HT1080 (cell line): ENCODE measurements at regions not wholly inside any gene's neighbourhood (a gene's known extent, or its start where the extent isn't known, plus 50 kb on each side); places are given as distances from the start of the nearest gene placed in this dataset.
"Not testable (repeated sequence)": the region's sequence is repeated elsewhere in the genome, so short reads cannot be mapped to it uniquely, and the experiment has no call there.

Experiments used
- DNase-seq: peaks from one replicate; pipeline ENCODE4 v3.0.0-alpha.2; 2015; ENCODE audit warnings: low read depth

DNA sequence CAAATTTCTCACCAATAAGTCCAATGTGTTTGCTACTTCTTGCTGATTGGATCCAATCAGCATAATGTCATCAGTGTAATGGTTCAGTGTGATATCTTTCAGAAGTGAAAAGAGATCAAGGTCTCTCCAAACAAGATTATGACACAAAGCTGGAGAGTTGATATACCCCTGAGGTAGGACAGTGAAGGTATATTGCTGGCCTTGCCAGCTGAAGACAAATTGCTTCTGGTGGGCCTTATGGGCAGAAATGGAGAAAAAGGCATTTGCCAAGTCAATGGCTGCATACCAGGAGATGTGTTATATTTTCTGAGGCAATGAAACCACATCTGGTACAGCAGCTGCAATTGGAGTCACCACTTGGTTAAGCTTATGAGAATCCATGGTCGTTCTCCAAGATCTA lies 131.7 kb upstream of the PCBD1 start:
- DNase-seq, result not testable (repeated sequence)

DNA sequence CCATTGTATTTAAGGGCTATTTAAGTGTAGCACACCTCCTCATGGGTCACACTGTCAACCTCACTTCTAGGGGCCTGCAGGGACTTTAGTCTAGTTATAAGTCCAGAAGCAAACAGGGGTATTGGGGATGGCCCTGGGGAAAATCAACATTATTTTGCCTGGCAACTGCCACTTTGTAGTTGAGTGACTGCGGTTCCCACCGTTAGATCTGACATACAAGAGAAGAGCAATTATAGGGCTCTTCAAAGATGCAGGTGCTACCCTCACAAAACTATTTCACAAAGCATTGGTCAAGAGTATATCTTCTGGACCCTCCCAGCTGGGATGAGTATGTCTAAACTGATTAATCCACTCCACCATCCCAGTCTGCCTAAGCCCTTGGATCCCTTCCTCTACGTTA lies 133.0 kb upstream of the PCBD1 start:
- DNase-seq, result no peak

DNA sequence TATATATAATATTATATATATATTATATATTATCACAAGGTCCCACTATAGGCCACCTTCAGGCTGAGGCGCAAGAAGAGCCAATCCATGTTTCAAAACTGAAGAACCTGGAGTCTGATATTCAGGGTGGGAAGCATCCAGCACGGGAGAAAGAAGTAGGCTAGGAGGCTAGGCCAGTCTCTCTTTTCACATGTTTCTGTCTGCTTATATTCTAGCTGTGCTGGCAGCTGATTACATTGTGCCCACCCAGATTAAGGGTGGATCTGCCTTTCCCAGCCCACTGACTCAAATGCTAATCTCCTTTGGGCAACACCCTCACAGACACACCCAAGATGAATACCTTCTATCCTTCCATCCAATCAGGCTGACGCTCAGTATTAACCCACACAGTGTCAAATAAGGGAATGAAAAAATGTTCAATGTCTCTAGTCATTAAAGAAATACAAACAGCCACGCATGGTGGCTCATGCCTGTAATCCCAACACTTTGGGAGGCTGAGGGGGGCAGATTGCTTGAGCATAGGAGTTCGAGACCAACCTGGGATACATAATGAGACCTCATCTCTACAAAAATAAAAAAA lies 135.4 kb upstream of the PCBD1 start:
- DNase-seq, result no peak

DNA sequence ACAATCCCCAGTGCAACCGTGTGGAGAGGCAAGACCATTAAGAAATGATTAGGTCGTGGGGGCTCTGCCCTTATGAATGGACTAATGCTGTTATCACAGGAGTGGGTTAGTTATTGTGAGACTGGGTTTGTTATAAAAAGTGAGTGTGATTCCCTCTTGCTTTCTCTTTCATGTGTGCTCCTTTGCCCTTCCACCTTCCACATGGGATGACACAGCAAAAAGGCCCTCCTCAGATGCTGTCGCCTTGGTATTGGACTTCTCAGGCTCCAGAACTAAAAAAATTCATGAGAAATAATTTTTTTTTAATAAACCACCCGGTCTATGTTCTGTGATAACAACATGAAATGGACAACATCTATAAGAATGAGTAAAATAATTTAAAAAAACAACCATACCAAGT lies 136.1 kb upstream of the PCBD1 start:
- DNase-seq, result no peak

DNA sequence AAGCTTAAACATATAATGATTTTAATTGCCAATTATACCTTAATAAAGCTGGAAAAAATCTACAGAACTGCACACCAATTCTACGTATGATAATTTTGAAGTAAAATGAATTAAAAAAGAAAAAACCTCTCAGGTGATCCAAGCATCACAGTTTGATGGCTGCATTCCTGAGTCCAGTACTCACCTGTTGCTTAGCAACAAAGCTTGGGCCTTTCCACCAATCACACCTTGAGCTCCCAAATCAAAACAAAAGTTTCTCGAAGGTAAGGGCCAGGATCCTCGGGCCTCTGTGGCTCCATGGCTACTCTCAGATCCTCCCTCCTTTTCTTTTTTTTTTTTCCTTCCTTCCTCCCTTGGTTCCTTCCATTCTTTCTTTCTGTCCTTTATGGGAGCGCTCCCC lies 137.2 kb upstream of the PCBD1 start:
- DNase-seq, result no peak

DNA sequence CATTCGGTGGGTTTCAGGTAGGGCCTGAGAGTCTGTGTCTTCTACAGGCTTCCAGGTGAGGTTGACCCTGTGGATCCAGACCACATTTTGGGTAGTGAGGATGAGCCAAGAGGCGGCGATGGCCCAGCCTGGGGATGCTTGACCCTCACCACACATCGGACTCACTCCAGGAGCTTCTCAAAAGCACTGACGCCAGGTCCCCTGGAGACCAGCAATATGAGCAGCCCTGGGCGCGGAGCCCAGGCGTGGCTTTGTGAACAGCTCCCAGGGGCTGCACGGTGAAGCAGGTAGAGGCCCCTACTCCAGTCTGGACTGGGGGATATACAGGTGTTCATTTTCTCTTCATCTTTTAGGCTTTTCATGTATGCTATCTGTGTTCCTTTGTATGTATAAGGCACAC lies 139.7 kb upstream of the PCBD1 start:
- DNase-seq, result no peak

DNA sequence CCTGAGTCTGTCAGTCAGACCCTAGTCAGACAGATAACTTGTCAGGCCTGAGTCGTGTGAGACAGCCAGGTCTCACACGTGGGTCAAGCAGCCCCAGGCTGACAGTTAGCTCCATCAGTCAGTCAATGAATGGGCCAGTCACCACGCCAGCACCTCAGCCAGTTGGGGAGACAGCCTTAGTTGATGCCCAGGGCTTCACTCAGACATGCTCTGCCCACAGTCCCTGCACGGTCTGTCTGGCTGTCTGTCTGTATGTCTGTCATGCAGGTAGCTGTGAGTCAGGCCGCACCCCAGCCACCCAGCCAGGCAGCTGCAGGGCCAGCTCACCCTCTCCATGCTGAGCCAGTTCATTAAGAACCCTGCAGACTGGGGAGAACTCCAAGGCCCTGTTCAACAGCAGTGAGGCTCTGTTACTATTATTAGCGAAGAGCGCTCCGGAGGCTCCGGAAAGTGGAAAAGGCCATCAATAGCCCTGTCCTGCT lies 141.1 kb upstream of the PCBD1 start:
- peak; percentile 11 for DNase-seq

DNA sequence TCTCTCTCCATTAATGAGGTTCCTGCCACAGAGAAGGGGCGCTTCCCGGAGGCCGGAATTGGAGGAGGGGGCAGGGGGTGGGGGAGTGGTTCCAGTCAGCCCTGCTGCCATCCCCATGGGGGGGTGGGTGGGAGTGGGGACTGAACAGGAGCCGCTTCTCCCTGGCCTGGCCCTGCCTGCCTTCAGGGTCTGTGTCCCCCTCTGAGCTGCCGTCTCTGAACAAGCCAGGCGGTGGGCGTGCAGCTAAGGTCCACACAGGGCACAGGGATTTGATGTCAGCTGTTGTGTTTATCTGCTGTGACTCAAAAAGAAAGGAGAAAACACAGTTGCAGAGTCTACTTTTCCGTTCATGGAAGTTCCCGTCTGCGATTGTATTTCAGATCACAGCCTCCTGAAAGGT lies 141.5 kb upstream of the PCBD1 start:
- no peak for DNase-seq

DNA sequence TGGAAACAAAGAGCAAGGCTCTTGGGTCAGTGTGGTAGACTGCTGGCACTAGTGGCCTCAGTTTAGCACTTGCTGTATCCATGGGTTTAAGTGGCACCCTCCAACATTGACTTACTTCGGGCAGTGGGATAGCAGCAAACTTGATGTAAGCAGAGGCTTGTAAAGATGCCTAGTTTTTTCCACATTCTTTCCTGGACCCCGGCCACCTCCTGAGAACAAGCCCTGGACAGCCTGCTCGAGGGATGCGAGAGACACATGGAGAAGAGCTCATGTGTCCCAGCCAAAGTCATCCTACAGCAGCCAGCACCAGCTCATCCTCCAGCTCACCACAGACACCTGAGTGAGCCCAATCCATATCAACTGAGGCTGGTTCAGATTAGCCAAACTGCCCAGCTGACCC lies 142.7 kb upstream of the PCBD1 start:
- DNase-seq, result no peak

DNA sequence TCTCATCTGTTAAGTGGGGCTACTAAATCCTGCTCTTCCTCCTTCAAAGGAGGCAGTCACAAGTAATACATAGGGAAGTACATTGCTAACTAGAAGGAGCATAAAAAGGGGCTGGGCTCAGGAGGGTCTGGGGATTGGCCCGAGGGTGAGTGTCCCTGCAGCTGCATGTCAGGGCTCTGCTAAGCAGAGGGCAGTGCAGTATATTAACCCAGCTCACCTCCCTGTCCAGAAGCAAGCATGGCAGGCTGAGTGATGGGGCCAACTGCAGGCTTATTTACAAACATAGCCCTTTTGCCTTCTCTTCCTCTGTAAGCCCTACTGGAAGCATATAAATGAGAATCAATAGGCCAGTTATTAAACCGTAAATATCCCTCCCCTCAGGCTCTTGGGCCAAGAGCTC lies 143.2 kb upstream of the PCBD1 start:
- no peak for DNase-seq

DNA sequence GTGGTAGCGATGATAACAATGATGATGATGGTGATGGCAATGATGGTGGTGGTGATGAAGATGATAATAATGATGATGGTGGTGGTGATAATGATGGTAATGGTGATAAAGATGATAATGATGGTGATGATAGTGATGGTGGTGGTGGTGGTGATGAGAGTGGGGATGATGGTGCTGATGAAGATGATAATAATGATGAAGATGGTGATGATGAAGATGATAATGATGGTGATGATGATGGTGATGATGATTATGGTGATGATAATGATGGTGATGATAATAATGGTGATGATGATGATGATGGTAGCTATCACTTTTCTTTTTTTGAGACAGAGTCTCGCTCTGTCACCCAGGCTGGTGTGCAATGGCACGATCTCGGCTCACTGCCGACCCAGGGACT lies 144.5 kb upstream of the PCBD1 start:
- no peak for DNase-seq

DNA sequence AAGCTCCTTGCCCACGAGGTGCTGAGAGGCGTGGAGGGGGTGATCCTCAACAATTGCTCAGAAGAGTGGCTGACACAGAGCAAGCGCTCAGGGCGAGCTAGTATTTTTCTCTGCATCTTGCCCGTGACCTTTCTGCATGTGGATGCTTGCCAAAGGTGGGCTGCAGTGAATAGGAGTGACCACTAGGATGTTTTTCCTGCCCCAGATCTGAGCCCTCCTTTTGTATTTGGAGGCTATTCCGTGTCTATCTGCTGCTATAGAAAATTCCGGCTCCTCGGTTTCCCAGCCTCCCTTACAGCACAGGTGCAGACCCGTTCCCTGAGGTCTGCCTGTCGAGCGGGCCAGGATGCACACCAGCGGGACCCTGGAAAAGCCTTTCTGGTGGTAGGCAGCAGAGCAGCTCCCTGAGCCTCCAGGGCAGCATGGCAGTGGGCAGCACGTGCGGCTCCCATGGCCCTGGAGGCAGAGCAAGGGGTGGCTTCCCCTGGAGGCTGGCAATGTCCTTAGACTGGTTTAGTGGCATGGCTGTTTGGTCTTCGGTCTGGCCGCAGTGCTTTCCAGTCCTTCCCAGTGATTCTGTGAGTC lies 145.1 kb upstream of the PCBD1 start:
- DNase-seq, result no peak

DNA sequence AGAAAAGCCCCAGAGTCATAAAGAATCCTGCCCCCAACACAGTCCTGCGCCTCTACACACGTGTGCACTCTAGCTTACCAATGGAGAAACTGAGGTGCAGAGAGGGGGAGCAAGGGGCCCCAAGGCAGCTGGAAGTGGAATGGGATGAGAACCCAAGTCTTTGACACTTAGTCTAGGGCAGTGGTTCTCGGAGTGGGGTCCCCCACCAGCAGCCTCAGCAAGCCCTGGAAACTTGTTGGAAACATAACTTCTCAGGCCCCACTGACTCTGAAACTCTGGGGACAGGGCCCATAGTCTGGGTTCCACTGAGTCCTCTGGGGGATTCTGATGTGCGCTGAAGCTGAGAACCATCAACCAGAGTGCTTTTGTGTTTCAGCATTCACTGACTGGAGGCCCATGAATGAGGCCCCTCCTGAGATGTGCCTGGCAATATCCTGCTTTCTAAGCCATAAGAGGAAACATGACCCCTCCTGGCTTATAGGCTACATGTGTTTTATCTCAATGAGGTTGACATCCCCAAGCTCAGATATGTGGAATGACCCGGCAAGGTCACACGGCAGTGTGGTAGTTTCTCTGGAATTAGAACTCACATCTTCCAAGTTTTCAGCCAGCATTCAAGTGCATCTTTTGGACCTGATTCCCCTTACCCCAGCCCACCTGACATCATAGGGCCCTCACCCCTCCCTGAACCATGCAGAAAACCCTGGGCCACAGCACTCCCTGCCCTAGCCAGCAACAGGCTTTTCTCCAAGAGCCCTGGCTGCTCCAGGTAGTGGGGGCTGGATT lies 147.3 kb upstream of the PCBD1 start:
- DNase-seq, result no peak

DNA sequence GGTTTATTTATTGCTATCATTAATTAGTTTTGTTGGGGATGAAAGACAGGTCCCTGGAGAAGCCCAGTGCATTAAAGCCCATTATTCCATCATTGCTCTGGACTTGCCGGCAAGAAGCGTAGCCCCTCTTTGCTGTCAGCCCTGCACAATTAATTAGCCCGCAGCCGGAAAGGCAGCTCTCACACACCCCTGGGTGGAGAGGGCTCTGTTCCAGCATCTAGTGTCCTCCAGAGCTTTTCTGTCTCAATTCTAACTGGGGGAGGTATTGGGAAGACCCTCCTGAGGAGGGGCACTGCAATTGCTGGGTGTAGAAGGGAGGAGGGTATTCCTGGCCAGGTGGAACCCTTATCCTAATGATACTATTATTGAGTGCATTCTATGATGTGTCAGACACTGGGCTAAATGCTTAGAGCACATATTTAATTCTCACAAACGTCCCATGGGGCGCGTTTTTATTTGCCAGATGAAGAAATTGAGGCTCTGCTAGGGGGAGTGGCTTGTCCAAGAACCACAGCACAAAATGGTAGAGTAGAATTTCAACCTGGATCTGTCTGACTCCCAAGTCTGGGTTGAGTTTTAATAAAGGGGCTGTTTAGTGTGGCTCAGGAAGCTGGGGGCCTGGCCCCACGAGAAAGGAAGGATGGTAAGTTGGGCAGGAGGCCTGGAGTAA lies 148.1 kb upstream of the PCBD1 start:
- DNase-seq, result no peak

DNA sequence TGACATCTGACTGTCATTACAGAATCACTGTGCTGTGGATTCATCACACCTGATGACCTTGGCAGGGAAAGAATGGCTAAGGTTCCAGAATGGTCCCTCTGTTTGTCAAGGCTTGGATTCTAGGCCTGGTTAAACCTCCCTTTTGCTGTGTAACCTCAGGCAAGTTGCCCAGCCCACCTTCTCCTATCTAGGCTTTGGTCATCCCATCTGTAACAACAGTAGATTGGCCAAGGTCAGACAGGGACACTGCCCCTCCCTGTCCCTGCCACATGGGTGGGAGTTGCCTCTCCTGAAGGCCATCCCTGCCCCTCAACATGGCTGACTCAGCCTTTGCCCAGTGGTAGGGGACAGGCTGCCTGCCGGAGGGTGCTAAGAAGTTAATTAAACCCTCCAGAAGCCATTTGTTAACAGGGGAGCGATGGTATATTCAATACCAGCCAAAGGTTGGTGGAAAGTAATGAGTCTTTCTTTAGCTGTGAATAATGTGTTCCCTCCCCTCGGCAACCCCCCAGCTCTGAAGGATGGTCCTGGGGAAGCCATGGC lies 149.8 kb upstream of the PCBD1 start:
- DNase-seq, result no peak

DNA sequence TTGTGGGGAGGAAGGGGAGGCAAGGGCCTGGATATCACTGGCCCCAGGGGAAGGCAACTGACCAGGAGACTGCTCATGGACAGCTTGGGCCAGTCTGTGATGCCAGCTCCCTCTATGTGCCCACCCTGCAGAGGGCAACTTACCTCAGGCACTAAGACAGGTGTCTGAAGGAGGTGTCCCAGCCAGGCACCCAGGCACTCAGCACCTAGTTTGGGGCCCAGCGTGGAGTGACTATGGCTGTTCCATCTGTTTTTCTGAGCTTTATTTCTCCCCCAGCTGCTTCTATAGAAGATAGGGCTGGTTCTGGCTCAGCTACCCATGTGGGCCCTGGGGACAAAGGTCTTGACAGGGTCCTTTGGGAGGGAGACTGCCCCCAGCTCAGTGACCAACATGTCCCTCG lies 150.6 kb upstream of the PCBD1 start:
- DNase-seq, result no peak

DNA sequence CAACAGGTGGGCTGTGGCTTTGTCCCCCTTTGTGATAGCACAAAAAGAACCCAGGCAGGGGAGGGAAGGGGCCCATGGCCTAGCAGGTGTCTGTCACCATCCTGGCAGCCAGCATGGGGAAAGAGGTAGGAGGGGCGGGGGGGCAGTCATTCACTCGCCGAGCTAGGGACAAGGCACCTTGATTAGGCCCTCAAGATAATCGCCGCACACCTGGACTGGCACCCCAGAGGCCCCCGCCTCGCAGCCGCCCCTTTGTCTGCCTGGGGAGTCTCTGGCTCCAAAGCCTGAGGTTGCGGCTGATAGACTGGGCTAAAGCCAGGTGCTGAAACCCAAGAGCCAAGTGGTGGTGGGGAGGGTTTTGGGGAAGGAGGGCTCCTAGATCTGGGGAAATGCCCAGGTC lies 151.2 kb upstream of the PCBD1 start:
- DNase-seq, result no peak

DNA sequence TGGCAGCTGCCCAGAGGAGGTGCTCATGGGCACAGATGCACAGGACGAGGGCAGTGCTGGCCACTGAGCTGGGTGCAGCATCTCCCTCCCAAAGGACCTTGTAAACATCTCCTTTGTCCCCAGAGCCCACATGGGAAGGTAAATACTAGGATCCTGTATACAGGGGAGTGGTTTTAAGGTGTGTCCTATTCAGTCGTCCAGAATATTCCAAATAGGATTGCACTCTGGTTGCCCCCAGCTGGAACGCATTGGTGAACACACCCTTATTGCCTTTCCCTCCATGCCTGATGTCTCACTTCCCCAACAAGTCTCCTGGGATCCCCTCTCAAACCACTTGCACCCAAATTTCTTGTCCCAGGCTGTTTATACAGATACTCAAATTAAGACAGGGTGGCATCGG lies 152.0 kb upstream of the PCBD1 start:
- no peak for DNase-seq

DNA sequence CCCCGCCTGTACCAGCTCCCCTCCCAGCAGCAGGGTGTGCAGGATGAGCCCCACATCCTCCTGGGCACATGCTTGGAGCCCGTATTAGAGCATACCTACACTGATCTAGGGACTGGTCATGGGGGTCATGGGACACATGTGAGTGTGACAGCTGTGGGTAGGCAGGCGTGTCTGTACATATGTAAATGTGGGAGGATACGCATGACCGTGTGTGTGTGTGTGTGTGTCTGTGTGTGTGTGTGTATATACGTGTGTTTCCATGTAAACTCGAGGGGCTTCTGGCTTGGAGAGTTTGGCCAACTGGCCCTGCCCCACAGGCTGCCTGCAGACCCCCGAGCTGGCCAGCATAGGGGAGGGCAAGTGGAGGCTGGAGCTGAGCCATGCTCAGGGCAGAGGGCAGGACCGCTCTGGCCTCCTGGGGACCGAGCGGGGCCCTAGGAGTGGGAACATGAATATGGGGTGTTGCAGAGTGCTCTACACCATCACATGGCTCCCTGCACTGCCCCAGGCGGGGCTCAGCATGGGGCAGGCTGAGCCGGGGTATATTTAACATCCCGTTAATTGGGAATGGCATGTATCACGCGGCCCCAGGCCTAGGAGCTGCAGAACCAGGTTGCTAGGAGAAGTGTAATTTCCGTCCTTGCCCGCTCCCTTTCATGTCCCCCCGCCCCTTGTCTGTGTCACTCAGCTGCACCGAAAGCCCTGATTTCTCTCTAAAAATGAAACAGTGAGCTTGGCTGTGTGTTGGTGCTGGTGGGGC lies 152.7 kb upstream of the PCBD1 start:
- no peak for DNase-seq

DNA sequence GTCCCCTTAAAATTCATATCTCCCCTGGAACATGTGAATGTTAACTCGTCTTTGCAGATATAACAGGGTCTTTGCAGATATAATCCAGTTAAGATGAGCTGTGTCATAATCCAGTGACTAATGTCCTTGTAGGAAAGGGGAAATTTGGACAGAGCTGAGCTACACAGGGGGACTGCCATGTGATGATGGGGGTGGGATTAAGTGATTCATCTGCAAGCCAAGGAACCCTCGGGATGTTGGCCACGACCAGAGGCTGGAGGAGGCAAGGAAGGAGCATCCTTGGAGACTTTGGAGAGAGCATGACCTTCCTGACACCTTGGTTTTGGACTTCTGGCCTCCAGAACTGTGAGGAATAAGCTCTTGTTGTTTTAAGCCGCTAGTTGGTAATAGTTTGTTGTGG lies 153.9 kb upstream of the PCBD1 start:
- DNase-seq, result no peak

DNA sequence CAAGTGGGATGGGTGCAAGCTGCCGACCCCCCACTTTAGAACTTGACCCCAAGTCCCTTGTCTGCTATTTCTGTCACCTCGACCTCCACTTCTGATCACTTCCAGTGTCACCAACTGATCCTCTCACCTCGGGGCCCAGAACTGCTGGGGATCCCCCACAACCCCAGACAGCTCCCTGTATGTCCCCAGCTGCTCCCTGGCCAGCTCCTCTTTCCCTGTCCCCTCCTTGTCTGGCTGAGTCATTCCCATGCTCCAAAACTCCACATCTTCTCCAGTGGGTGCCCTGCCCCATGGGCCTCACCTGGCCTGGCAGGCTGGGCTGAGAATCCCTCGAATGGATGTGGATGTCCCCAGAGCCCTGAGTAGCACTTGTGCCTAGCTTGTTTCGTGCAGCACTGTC lies 154.3 kb upstream of the PCBD1 start:
- DNase-seq, result no peak
